MCF 10A (cell line): ENCODE measurements at regions not wholly inside any gene's neighbourhood (a gene's known extent, or its start where the extent isn't known, plus 50 kb on each side); places are given as distances from the start of the nearest gene placed in this dataset.
A peak's percentile ranks its signal among the peaks of the same experiment; 100 is the strongest.

Source experiments
- BruUV-seq: library from RNA; stranded (reverse); fragments of 400-500 nt; replicated peaks from 2 replicates; lab custom pipeline; 2021; lab: Mats Ljungman, UMichigan
- CTCF ChIA-PET: fragments of 300-600 bp; sonication (Branson Sonifier 250); formaldehyde crosslinking; extraction: SDS; loops from one replicate; lab custom pipeline; 2021; ENCODE audit warnings: antibody characterized with exemption, inconsistent platforms; lab: Yijun Ruan, JAX
- POLR2A ChIA-PET: fragments of 300-600, 350-650 bp; sonication (Branson Sonifier 250); formaldehyde crosslinking; extraction: SDS; loops from one replicate; lab custom pipeline; 2020; ENCODE audit warnings: antibody characterized with exemption, inconsistent platforms; lab: Yijun Ruan, JAX
- DNase-seq: peaks from one replicate; pipeline ENCODE4 v3.0.0-alpha.2; 2018; ENCODE audit not compliant: unreplicated experiment
- H3K27ac Mint-ChIP-seq: one replicate; pipeline ENCODE4 v1.8.0; 2022; ENCODE audit warnings: mild to moderate bottlenecking, low read depth, mixed read lengths; ENCODE audit not compliant: unreplicated experiment
- H3K27me3 Mint-ChIP-seq: one replicate; pipeline ENCODE4 v1.8.0; 2022; ENCODE audit warnings: mixed read lengths; ENCODE audit not compliant: insufficient read depth, unreplicated experiment
- H3K36me3 Mint-ChIP-seq: one replicate; pipeline ENCODE4 v1.8.0; 2022; ENCODE audit warnings: mild to moderate bottlenecking, moderate library complexity, mixed read lengths; ENCODE audit not compliant: insufficient read depth, unreplicated experiment
- H3K4me1 Mint-ChIP-seq: one replicate; pipeline ENCODE4 v1.8.0; 2022; ENCODE audit warnings: mixed read lengths; ENCODE audit not compliant: insufficient read depth, unreplicated experiment
- H3K4me3 Mint-ChIP-seq: one replicate; pipeline ENCODE4 v1.8.0; 2022; ENCODE audit warnings: mild to moderate bottlenecking, moderate library complexity, mixed read lengths; ENCODE audit not compliant: unreplicated experiment
- H3K9me3 Mint-ChIP-seq: one replicate; pipeline ENCODE4 v1.8.0; 2022; ENCODE audit warnings: mixed read lengths; ENCODE audit not compliant: unreplicated experiment
- intact Hi-C: fragments of 100-400 bp; cut with micrococcal nuclease; formaldehyde crosslinking; loops from 2 replicates; pipeline ENCODE4 v1.14.1; 2022
- TF ChIP-seq, protein P1 (sequence below): fragments of 200-600 bp; IDR thresholded peaks from one replicate; pipeline ENCODE4 v1.8.0; 2022; ENCODE audit warnings: antibody characterized with exemption, mild to moderate bottlenecking; ENCODE audit not compliant: unreplicated experiment

- ChIA-PET CTCF (interaction anchor here (0.6 kb wide), 1 partner anchor 444 kb away, joined by 3 read pairs; no protein-coding TSS in a partner anchor), POLR2A (no interaction called here)
- DNase-seq, result peak; percentile 83
- H3K36me3 Mint-ChIP-seq, result peaks cover 5% of the 10 kb centered on the region
- TF ChIP-seq, protein P1, sequence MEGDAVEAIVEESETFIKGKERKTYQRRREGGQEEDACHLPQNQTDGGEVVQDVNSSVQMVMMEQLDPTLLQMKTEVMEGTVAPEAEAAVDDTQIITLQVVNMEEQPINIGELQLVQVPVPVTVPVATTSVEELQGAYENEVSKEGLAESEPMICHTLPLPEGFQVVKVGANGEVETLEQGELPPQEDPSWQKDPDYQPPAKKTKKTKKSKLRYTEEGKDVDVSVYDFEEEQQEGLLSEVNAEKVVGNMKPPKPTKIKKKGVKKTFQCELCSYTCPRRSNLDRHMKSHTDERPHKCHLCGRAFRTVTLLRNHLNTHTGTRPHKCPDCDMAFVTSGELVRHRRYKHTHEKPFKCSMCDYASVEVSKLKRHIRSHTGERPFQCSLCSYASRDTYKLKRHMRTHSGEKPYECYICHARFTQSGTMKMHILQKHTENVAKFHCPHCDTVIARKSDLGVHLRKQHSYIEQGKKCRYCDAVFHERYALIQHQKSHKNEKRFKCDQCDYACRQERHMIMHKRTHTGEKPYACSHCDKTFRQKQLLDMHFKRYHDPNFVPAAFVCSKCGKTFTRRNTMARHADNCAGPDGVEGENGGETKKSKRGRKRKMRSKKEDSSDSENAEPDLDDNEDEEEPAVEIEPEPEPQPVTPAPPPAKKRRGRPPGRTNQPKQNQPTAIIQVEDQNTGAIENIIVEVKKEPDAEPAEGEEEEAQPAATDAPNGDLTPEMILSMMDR, result no peak
- no peak overlapping the region for H3K4me3 Mint-ChIP-seq
- no peak overlapping the region for H3K27ac Mint-ChIP-seq
- H3K4me1 Mint-ChIP-seq, result peaks cover 14% of the 10 kb centered on the region
- intact Hi-C loops, result no loop called here
- H3K27me3 Mint-ChIP-seq, result no peaks in the 10 kb centered on the region
- BruUV-seq, result no TSS peak
- H3K9me3 Mint-ChIP-seq, result no peaks in the 10 kb centered on the region
Observed at GRCh38 chr2:163794635-163795034, 58.8 kb upstream of the FIGN start.
